GM21576 (cell line): ENCODE measurements at regions not wholly inside any gene's neighbourhood (a gene's known extent, or its start where the extent isn't known, plus 50 kb on each side); places are given as distances from the start of the nearest gene placed in this dataset.

Experiments
- ATAC-seq: cut with Tn5 transposase; IDR thresholded peaks from one replicate; pipeline ENCODE4 v1.9.1; 2021; ENCODE audit warnings: mild to moderate bottlenecking, moderate library complexity; ENCODE audit not compliant: unreplicated experiment

GRCh38 chr17:14510136-14510535 lies 209.3 kb downstream of the HS3ST3B1 start:
- no peak for ATAC-seq

- no peak for ATAC-seq
Observed at GRCh38 chr17:14508156-14508555, 207.3 kb downstream of the HS3ST3B1 start.

GRCh38 chr17:14506364-14506763 lies 205.5 kb downstream of the HS3ST3B1 start:
- ATAC-seq, result no peak

GRCh38 chr17:14505606-14506005 lies 204.7 kb downstream of the HS3ST3B1 start:
- ATAC-seq, result no peak

GRCh38 chr17:14499976-14500375 lies 199.1 kb downstream of the HS3ST3B1 start:
- ATAC-seq, result no peak

GRCh38 chr17:14498812-14499211 lies 197.9 kb downstream of the HS3ST3B1 start:
- no peak for ATAC-seq

GRCh38 chr17:14494161-14494560 lies 193.3 kb downstream of the HS3ST3B1 start:
- ATAC-seq, result no peak

GRCh38 chr17:14489986-14490385 lies 189.1 kb downstream of the HS3ST3B1 start:
- no peak for ATAC-seq

GRCh38 chr17:14488958-14489550 lies 188.2 kb downstream of the HS3ST3B1 start:
- ATAC-seq, result no peak

GRCh38 chr17:14487068-14487467 lies 186.2 kb downstream of the HS3ST3B1 start:
- ATAC-seq, result no peak

- ATAC-seq, result no peak
Observed at GRCh38 chr17:14482715-14483114, 181.8 kb downstream of the HS3ST3B1 start.

GRCh38 chr17:14481664-14482063 lies 180.8 kb downstream of the HS3ST3B1 start:
- ATAC-seq, result no peak

- no peak for ATAC-seq
Observed at GRCh38 chr17:14474591-14474990, 173.7 kb downstream of the HS3ST3B1 start.

- no peak for ATAC-seq
Observed at GRCh38 chr17:14471052-14471451, 170.2 kb downstream of the HS3ST3B1 start.

- no peak for ATAC-seq
Observed at GRCh38 chr17:14470417-14470816, 169.5 kb downstream of the HS3ST3B1 start.

GRCh38 chr17:14469971-14470370 lies 169.1 kb downstream of the HS3ST3B1 start:
- ATAC-seq, result no peak

- ATAC-seq, result no peak
Observed at GRCh38 chr17:14468858-14469257, 168.0 kb downstream of the HS3ST3B1 start.

- ATAC-seq, result no peak
Observed at GRCh38 chr17:14461227-14461548, 160.3 kb downstream of the HS3ST3B1 start.

GRCh38 chr17:14460516-14461226 lies 159.8 kb downstream of the HS3ST3B1 start:
- ATAC-seq, result no peak

- no peak for ATAC-seq
Observed at GRCh38 chr17:14459955-14460354, 159.1 kb downstream of the HS3ST3B1 start.

- ATAC-seq, result no peak
Observed at GRCh38 chr17:14458724-14459123, 157.8 kb downstream of the HS3ST3B1 start.

- ATAC-seq, result no peak
Observed at GRCh38 chr17:14454746-14455145, 153.9 kb downstream of the HS3ST3B1 start.

- ATAC-seq, result no peak
Observed at GRCh38 chr17:14452856-14453255, 152.0 kb downstream of the HS3ST3B1 start.
